DMS114 treated with DMSO at 0.1 percent for 48 hours (cell line): ENCODE measurements at regions not wholly inside any gene's neighbourhood (a gene's known extent, or its start where the extent isn't known, plus 50 kb on each side); places are given as distances from the start of the nearest gene placed in this dataset.

ENCODE experiments used
- DNase-seq: peaks from one replicate; lab custom pipeline; 2025; ENCODE audit not compliant: unreplicated experiment; lab: John Stamatoyannopoulos, UW

- DNase-seq, result no peak
Observed at GRCh38 chr1:103256490-103256889, 148.2 kb upstream of the COL11A1 start.

GRCh38 chr1:103254691-103255090, 146.4 kb upstream of the COL11A1 start:
- DNase-seq, result no peak

- no peak for DNase-seq
Observed at GRCh38 chr1:103250441-103250861, 142.1 kb upstream of the COL11A1 start.

- DNase-seq, result no peak
Observed at GRCh38 chr1:103248417-103249102, 140.2 kb upstream of the COL11A1 start.

- DNase-seq, result no peak
Observed at GRCh38 chr1:103247517-103247916, 139.2 kb upstream of the COL11A1 start.

- no peak for DNase-seq
Observed at GRCh38 chr1:103243481-103243880, 135.2 kb upstream of the COL11A1 start.

GRCh38 chr1:103239034-103239433, 130.7 kb upstream of the COL11A1 start:
- no peak for DNase-seq

- no peak for DNase-seq
Observed at GRCh38 chr1:103230061-103230460, 121.7 kb upstream of the COL11A1 start.

- DNase-seq, result no peak
Observed at GRCh38 chr1:103220631-103221041, 112.3 kb upstream of the COL11A1 start.

- no peak for DNase-seq
Observed at GRCh38 chr1:103218821-103219220, 110.5 kb upstream of the COL11A1 start.

GRCh38 chr1:103218369-103218768, 110.0 kb upstream of the COL11A1 start:
- DNase-seq, result no peak

- DNase-seq, result no peak
Observed at GRCh38 chr1:103211073-103211472, 102.8 kb upstream of the COL11A1 start.

- DNase-seq, result no peak
Observed at GRCh38 chr1:103208844-103209243, 100.5 kb upstream of the COL11A1 start.

GRCh38 chr1:103199001-103199400, 90.7 kb upstream of the COL11A1 start:
- DNase-seq, result no peak

- DNase-seq, result no peak
Observed at GRCh38 chr1:103198076-103198475, 89.8 kb upstream of the COL11A1 start.

- no peak for DNase-seq
Observed at GRCh38 chr1:103197216-103197615, 88.9 kb upstream of the COL11A1 start.

GRCh38 chr1:103194984-103195383, 86.7 kb upstream of the COL11A1 start:
- DNase-seq, result no peak

GRCh38 chr1:103194060-103194459, 85.7 kb upstream of the COL11A1 start:
- DNase-seq, result no peak

GRCh38 chr1:103191327-103191726, 83.0 kb upstream of the COL11A1 start:
- no peak for DNase-seq

- no peak for DNase-seq
Observed at GRCh38 chr1:103190766-103191165, 82.4 kb upstream of the COL11A1 start.

GRCh38 chr1:103187673-103188072, 79.4 kb upstream of the COL11A1 start:
- no peak for DNase-seq

- no peak for DNase-seq
Observed at GRCh38 chr1:103180660-103181059, 72.3 kb upstream of the COL11A1 start.

- no peak for DNase-seq
Observed at GRCh38 chr1:103177108-103177775, 68.9 kb upstream of the COL11A1 start.
